ENCODE measurements at regions not wholly inside any gene's neighbourhood (a gene's known extent, or its start where the extent isn't known, plus 50 kb on each side); places are given as distances from the start of the nearest gene placed in this dataset.

- TF ChIP-seq, protein P1, sequence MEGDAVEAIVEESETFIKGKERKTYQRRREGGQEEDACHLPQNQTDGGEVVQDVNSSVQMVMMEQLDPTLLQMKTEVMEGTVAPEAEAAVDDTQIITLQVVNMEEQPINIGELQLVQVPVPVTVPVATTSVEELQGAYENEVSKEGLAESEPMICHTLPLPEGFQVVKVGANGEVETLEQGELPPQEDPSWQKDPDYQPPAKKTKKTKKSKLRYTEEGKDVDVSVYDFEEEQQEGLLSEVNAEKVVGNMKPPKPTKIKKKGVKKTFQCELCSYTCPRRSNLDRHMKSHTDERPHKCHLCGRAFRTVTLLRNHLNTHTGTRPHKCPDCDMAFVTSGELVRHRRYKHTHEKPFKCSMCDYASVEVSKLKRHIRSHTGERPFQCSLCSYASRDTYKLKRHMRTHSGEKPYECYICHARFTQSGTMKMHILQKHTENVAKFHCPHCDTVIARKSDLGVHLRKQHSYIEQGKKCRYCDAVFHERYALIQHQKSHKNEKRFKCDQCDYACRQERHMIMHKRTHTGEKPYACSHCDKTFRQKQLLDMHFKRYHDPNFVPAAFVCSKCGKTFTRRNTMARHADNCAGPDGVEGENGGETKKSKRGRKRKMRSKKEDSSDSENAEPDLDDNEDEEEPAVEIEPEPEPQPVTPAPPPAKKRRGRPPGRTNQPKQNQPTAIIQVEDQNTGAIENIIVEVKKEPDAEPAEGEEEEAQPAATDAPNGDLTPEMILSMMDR (IDR thresholded peaks at IDR 0.05) = no peak
- TF ChIP-seq EP300 (IDR thresholded peaks at IDR 0.05) = no peak
- TF ChIP-seq POLR2A (IDR thresholded peaks at IDR 0.05) = no peak
These were observed 60.6 kb upstream of the C1orf21 start for GRCh38 chr1:184326278-184326677.

All from upper lobe of left lung (tissue), 4 donors.